ENCODE measurements at regions not wholly inside any gene's neighbourhood (a gene's known extent, or its start where the extent isn't known, plus 50 kb on each side); places are given as distances from the start of the nearest gene placed in this dataset.

DNA sequence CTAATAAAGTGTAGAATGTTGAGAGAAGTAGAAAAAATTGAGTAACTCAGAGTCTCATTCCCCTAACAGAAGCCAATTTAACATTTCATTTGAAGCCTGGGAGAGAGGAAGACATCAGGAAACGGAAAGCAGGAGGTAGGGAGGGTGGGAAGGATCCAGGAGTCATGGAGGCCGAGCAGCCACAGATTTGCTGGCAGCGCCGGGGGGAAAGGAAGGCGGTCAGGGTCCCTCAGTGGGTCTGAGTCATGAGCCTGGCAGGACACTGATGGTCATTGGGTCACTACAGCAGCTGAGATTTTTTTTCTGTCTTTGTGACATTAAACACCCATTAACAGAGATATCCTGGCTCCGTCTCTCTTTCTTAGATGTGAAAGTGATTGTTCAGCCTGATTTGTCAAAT, 248.1 kb downstream of the EFNB2 start:
- intact Hi-C loops (cut with micrococcal nuclease; ENCODE audit: unreplicated experiment), result no loop called here
- Histone ChIP-seq H3K9me2 (ENCODE audit: insufficient read depth, low read length) (no peaks in the 10 kb centered on the region), H3K4me1 (ENCODE audit: insufficient read depth, low read length, poor library complexity, severe bottlenecking) (no peaks in the 10 kb centered on the region), H3K9me3 (ENCODE audit: low read length) (no peaks in the 10 kb centered on the region), H3K4me2 (ENCODE audit: low read length) (no peak overlapping the region), H3K79me2 (ENCODE audit: insufficient read depth, low read depth, low read length) (no peaks in the 10 kb centered on the region), H4K20me1 (ENCODE audit: insufficient read depth, low read length) (no peaks in the 10 kb centered on the region), H2AFZ (ENCODE audit: low read length) (no peak overlapping the region), H3K4me3 (ENCODE audit: low read depth, low read length, poor library complexity, severe bottlenecking) (no peak overlapping the region), H3K36me3 (ENCODE audit: insufficient read depth, low read length) (no peaks in the 10 kb centered on the region), H3K27ac (ENCODE audit: low read depth, low read length, poor library complexity, severe bottlenecking) (no peak overlapping the region)
- DNase-seq (ENCODE audit: low spot score), result no peak
- no peak for TF ChIP-seq EZH2phosphoT487 (IDR thresholded peaks at IDR 0.05; ENCODE audit: borderline replicate concordance, low read depth, low read length)
- TF ChIP-seq, protein P1, sequence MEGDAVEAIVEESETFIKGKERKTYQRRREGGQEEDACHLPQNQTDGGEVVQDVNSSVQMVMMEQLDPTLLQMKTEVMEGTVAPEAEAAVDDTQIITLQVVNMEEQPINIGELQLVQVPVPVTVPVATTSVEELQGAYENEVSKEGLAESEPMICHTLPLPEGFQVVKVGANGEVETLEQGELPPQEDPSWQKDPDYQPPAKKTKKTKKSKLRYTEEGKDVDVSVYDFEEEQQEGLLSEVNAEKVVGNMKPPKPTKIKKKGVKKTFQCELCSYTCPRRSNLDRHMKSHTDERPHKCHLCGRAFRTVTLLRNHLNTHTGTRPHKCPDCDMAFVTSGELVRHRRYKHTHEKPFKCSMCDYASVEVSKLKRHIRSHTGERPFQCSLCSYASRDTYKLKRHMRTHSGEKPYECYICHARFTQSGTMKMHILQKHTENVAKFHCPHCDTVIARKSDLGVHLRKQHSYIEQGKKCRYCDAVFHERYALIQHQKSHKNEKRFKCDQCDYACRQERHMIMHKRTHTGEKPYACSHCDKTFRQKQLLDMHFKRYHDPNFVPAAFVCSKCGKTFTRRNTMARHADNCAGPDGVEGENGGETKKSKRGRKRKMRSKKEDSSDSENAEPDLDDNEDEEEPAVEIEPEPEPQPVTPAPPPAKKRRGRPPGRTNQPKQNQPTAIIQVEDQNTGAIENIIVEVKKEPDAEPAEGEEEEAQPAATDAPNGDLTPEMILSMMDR (conservative IDR thresholded peaks at IDR 0.05; ENCODE audit: low read length), result no peak
- BruUV-seq (replicated peaks), result no TSS peak
- ChIA-PET CTCF (ENCODE audit: unreplicated experiment) (no interaction called here), POLR2A (no interaction called here)

DNA sequence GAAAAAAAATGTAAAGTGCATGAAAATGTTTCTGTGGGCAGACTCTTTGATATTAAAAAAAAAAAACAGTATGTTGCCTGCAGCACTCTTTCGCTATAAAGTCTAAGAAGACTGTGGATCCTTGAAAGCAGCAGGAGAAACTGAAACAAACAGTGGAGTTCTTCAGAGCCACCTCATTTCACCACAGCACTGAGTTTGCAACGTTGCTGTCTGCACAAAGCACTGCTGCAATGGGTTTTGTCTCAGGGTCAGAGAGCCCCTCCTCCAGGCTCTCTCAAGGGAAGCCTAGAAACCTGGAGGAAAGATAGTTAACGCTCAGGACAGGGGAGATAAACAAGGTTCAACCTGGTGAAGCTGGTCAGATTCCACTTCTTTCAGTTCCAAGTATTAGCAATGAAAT, 248.7 kb downstream of the EFNB2 start:
- no TSS peak for BruUV-seq (replicated peaks)
- ChIA-PET CTCF (ENCODE audit: unreplicated experiment) (no interaction called here), POLR2A (no interaction called here)
- H3K27ac ChIP-seq (ENCODE audit: low read depth, low read length, poor library complexity, severe bottlenecking), result no peak overlapping the region
- TF ChIP-seq EZH2phosphoT487 (IDR thresholded peaks at IDR 0.05; ENCODE audit: borderline replicate concordance, low read depth, low read length), result no peak
- TF ChIP-seq, protein P1 (conservative IDR thresholded peaks at IDR 0.05; ENCODE audit: low read length), result no peak
- H3K9me2 ChIP-seq (ENCODE audit: insufficient read depth, low read length), result no peaks in the 10 kb centered on the region
- no peaks in the 10 kb centered on the region for H3K79me2 ChIP-seq (ENCODE audit: insufficient read depth, low read depth, low read length)
- no peak overlapping the region for H2AFZ ChIP-seq (ENCODE audit: low read length)
- H3K4me3 ChIP-seq (ENCODE audit: low read depth, low read length, poor library complexity, severe bottlenecking), result no peak overlapping the region
- intact Hi-C loops (cut with micrococcal nuclease; ENCODE audit: unreplicated experiment), result no loop called here
- no peaks in the 10 kb centered on the region for H3K4me1 ChIP-seq (ENCODE audit: insufficient read depth, low read length, poor library complexity, severe bottlenecking)
- no peak for DNase-seq (ENCODE audit: low spot score)
- H4K20me1 ChIP-seq (ENCODE audit: insufficient read depth, low read length), result no peaks in the 10 kb centered on the region
- no peaks in the 10 kb centered on the region for H3K9me3 ChIP-seq (ENCODE audit: low read length)
- H3K4me2 ChIP-seq (ENCODE audit: low read length), result no peak overlapping the region
- no peaks in the 10 kb centered on the region for H3K36me3 ChIP-seq (ENCODE audit: insufficient read depth, low read length)

DNA sequence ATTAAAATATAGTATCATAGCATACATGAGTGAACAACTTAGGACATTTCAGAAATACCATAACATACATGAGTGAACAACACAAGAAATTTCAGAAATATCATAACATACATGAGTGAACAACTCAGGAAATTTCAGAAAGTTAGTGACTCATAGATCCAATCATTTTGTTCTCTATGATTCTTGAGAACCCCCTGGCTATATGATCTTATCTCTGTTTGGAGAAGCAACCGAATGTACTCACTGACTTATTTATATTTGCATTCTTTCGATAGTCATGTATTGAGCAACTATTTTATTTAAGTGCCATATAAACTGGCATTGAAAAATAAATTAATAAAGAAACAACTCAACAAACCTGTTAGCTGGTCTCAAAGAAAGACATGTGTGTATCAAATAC, 251.1 kb downstream of the EFNB2 start:
- Histone ChIP-seq H3K36me3 (ENCODE audit: insufficient read depth, low read length) (no peaks in the 10 kb centered on the region), H3K27ac (ENCODE audit: low read depth, low read length, poor library complexity, severe bottlenecking) (no peak overlapping the region), H3K4me1 (ENCODE audit: insufficient read depth, low read length, poor library complexity, severe bottlenecking) (no peaks in the 10 kb centered on the region), H3K9me3 (ENCODE audit: low read length) (no peaks in the 10 kb centered on the region), H3K4me3 (ENCODE audit: low read depth, low read length, poor library complexity, severe bottlenecking) (no peak overlapping the region), H3K4me2 (ENCODE audit: low read length) (no peak overlapping the region), H4K20me1 (ENCODE audit: insufficient read depth, low read length) (no peaks in the 10 kb centered on the region), H3K79me2 (ENCODE audit: insufficient read depth, low read depth, low read length) (no peaks in the 10 kb centered on the region), H2AFZ (ENCODE audit: low read length) (no peak overlapping the region), H3K9me2 (ENCODE audit: insufficient read depth, low read length) (no peaks in the 10 kb centered on the region)
- intact Hi-C loops (cut with micrococcal nuclease; ENCODE audit: unreplicated experiment), result no loop called here
- ChIA-PET POLR2A (no interaction called here), CTCF (ENCODE audit: unreplicated experiment) (no interaction called here)
- BruUV-seq (replicated peaks), result no TSS peak
- TF ChIP-seq, protein P1 (conservative IDR thresholded peaks at IDR 0.05; ENCODE audit: low read length), result no peak
- TF ChIP-seq EZH2phosphoT487 (IDR thresholded peaks at IDR 0.05; ENCODE audit: borderline replicate concordance, low read depth, low read length), result no peak
- no peak for DNase-seq (ENCODE audit: low spot score)

All from OCI-LY7 (cell line).